ENCODE measurements at regions not wholly inside any gene's neighbourhood (a gene's known extent, or its start where the extent isn't known, plus 50 kb on each side); places are given as distances from the start of the nearest gene placed in this dataset.

GRCh38 chr4:53777244-53777984 is 186.1 kb upstream of the LNX1 start:
- no peak for DNase-seq (ENCODE audit: low read depth, low spot score)

GRCh38 chr4:53776141-53776540 is 184.9 kb upstream of the LNX1 start:
- DNase-seq (ENCODE audit: low read depth, low spot score) = no peak

- DNase-seq (ENCODE audit: low read depth, low spot score) = no peak
Measured at GRCh38 chr4:53775381-53775780, 184.1 kb upstream of the LNX1 start.

- DNase-seq (ENCODE audit: low read depth, low spot score) = no peak
Measured at GRCh38 chr4:53771326-53771725, 180.0 kb upstream of the LNX1 start.

GRCh38 chr4:53767482-53767881 is 176.2 kb upstream of the LNX1 start:
- DNase-seq (ENCODE audit: low read depth, low spot score) = no peak

GRCh38 chr4:53764761-53765490 is 173.6 kb upstream of the LNX1 start:
- DNase-seq (ENCODE audit: low read depth, low spot score) = no peak

GRCh38 chr4:53763813-53764597 is 172.7 kb upstream of the LNX1 start:
- no peak for DNase-seq (ENCODE audit: low read depth, low spot score)

GRCh38 chr4:53755656-53756055 is 164.4 kb upstream of the LNX1 start:
- DNase-seq (ENCODE audit: low read depth, low spot score) = no peak

- no peak for DNase-seq (ENCODE audit: low read depth, low spot score)
Measured at GRCh38 chr4:53752124-53752523, 160.8 kb upstream of the LNX1 start.

GRCh38 chr4:53748328-53748772 is 157.1 kb upstream of the LNX1 start:
- no peak for DNase-seq (ENCODE audit: low read depth, low spot score)

- no peak for DNase-seq (ENCODE audit: low read depth, low spot score)
Measured at GRCh38 chr4:53747401-53747800, 156.1 kb upstream of the LNX1 start.

- DNase-seq (ENCODE audit: low read depth, low spot score) = no peak
Measured at GRCh38 chr4:53744446-53745160, 153.3 kb upstream of the LNX1 start.

GRCh38 chr4:53734584-53735353 is 143.5 kb upstream of the LNX1 start:
- DNase-seq (ENCODE audit: low read depth, low spot score) = no peak

- DNase-seq (ENCODE audit: low read depth, low spot score) = no peak
Measured at GRCh38 chr4:53734182-53734581, 142.9 kb upstream of the LNX1 start.

- DNase-seq (ENCODE audit: low read depth, low spot score) = no peak
Measured at GRCh38 chr4:53732661-53733060, 141.4 kb upstream of the LNX1 start.

GRCh38 chr4:53730031-53730805 is 138.9 kb upstream of the LNX1 start:
- no peak for DNase-seq (ENCODE audit: low read depth, low spot score)

- no peak for DNase-seq (ENCODE audit: low read depth, low spot score)
Measured at GRCh38 chr4:53722110-53722509, 130.8 kb upstream of the LNX1 start.

- DNase-seq (ENCODE audit: low read depth, low spot score) = no peak
Measured at GRCh38 chr4:53721263-53721662, 130.0 kb upstream of the LNX1 start.

GRCh38 chr4:53720776-53721175 is 129.5 kb upstream of the LNX1 start:
- DNase-seq (ENCODE audit: low read depth, low spot score) = no peak

- no peak for DNase-seq (ENCODE audit: low read depth, low spot score)
Measured at GRCh38 chr4:53717064-53717549, 125.8 kb upstream of the LNX1 start.

Data from smooth muscle cell of the brain vasculature (primary cell).